NCI-H524 treated with DMSO at 0.1 percent for 48 hours (cell line): ENCODE measurements at regions not wholly inside any gene's neighbourhood (a gene's known extent, or its start where the extent isn't known, plus 50 kb on each side); places are given as distances from the start of the nearest gene placed in this dataset.
"Not testable (repeated sequence)": the region's sequence is repeated elsewhere in the genome, so short reads cannot be mapped to it uniquely, and the experiment has no call there.

Source experiments
- DNase-seq: peaks from one replicate; lab custom pipeline; 2025; lab: John Stamatoyannopoulos, UW

DNA sequence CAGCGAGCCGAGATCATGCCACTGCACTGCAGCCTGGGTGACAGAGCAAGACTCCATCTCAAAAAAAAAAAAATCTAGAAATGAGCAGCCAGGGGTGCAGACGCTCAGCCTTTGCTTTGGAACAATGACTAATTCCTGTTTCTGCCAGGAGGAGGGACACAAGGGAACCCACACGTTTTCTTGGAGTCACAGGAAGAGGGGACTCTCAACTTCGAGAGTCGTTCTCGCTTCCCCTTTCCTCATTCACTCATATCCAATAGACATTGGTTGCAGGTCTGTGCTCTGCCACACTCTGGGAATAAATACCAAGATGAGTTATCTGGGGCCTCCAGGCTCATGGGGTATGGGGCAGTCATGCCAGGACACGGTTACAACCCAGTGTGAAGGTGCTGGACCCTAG is 91.5 kb upstream of the RREB1 start:
- no peak for DNase-seq

DNA sequence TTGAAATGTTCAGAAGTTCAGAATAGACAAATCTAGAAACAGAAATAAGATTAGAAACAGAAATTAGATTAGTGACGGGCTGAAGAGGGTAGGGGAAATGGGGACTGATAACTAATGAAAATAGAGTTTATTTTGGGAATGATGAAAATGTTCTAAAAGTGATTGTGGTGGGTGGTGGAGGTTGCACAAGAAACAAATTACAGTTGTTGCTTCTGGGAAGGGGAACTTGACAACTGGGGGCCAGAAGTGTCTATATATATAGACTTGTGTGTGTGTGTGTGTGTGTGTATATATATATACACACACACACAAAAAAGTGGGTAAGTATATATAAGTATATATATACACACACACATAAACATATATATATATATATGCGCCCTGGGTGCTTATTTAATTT is 86.5 kb upstream of the RREB1 start:
- no peak for DNase-seq

DNA sequence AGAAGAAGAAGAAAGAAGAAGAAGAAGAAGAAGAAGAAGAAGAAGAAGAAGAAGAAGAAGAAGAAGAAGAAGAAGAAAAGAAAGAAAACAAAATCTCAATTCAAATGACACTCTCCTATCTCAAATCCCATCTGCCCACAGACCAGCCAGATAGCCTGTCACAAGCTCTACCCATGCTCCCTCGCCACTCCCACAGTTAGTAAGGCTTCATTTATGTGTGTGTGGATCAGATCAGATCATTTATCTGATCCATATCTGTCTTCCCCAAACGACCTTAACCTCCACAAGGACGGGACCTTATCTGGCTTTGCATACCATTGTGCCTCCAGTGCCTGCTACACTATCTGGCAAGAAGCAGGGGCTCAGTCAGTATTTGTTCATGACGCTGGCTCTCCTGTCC is 81.9 kb upstream of the RREB1 start:
- DNase-seq = no peak

DNA sequence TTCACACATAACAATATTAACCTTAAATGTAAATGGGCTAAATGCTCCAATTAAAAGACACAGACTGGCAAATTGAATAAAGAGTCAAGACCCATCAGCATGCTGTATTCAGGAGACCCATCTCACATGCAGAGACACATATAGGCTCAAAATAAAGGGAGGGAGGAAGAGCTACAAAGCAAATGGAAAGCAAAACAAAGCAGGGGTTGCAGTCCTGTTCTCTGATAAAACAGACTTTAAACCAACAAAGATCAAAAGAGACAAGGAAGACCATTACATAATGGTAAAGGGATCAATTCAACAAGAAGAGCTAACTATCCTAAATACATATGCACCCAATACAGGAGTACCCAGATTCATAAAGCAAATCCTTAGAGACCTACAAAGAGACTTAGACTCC is 78.8 kb upstream of the RREB1 start:
- DNase-seq = not testable (repeated sequence)

DNA sequence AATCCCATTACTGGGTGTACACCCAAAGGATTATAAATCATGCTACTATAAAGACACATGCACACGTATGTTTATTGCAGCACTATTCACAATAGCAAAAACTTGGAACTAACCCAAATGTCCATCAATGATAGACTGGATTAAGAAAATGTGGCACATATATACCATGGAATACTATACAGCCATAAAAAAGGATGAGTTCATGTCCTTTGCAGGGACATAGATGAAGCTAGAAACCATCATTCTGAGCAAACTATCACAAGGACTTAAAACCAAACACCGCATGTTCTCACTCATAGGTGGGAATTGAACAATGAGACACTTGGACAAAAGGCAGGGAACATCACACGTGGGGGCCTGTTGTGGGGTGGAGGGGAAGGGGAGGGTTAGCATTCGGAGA is 76.8 kb upstream of the RREB1 start:
- DNase-seq = not testable (repeated sequence)

DNA sequence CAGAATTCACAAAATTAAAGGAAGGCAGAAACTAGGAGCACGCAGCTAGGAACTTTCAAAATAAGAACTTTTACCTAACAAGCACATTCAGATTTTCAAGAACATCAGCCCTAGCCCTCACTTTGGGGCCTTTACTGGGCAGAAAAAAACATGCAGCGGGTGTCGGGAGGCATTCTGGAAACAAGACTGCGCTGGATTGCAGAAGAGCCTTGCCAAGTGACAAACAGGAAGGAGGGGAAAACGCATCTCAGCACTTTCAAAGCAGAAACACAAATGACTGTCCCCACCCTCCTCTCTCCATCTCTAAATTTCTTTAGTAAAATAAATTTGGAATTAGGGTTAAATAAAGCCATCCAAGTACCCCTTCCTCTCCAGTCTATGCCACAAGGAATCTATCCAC is 74.6 kb upstream of the RREB1 start:
- DNase-seq = no peak

DNA sequence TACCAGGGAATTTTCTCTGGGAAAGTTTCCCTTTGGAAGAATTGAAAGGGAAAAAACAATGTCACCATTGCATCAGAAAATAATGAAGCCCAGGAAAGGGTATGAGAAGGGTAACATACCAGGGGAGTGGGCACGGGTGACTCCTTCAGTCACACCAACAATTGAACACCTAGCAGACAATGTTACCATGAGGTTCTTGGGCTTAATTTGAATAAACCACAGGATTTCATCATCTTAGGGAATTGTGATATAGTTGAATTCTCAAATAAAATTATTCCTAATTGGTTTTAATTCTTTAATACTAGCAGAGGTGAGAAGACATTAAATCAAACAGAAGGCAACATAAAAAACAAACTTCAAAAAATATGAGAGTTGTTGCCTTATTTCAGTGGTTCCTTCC is 73.7 kb upstream of the RREB1 start:
- no peak for DNase-seq

DNA sequence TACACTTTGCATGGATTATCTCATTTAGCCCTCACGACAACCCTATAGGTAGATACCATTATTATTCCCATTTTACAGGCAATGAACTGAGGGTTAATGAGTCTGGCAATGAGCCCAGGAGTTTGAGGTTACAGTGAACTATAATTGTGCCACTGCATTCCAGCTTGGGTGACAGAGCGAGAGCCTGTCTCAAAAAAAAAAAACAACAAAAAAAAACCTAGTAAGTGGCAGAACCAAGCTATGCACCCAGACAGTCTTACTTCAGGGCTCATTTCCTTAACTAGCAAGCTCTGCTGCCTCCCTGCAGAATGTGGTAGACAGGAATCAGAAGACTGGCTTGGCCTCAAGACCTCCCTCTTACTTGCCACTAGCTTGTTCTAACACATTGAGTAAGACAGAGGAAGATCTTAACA is 71.9 kb upstream of the RREB1 start:
- DNase-seq = no peak

DNA sequence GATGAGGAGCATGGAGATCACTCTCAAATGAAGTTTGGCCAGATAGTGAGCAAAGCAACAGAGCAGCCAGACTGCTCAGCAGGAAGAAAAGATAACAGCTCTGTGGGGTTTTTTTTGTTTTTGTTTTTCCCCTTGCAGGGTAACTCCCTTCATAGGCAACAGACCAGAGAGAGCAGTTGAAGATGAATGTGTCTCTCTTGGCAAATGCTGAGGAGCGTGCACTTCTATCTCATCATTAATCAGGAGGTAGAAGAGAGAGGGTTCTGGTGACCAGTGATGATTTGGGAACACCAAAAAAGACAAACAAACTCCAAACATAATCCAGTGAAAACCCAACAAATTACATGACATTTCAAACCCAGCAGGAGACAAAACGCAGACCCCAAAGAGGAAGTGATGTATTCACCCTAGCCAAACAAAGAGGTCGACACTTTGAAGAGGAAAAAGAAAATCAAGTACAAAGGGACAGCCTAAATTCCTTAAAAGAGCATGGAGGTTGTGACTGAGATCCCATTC is 66.2 kb upstream of the RREB1 start:
- DNase-seq = no peak

DNA sequence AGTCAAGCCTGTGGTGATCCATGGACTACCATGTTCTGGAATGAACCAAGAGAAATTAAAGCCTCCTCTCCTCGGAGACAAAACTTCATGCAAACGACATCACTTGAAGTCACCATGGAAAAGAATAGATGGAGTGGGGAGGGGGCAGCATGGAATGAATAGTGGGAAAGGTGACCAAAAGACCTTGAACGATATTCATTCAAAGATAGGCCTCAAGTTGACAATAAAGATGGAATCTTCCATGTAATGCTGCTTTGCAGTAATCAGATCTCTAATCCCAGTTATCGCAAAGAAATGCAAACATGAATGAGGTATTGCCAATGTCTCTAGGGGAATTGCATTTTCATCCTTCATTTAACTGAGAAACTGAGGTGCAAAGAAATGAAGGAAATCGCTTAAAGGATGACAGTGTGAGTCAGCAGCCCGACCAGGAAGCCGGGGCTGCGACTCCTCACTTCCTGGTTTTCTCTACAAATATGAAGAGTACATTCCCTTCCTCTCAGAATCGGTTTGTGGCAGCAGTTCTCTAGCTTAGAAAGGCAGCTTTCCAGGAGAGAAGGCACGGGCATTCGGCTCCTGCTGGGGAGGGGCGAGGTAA is 65.6 kb upstream of the RREB1 start:
- no peak for DNase-seq

DNA sequence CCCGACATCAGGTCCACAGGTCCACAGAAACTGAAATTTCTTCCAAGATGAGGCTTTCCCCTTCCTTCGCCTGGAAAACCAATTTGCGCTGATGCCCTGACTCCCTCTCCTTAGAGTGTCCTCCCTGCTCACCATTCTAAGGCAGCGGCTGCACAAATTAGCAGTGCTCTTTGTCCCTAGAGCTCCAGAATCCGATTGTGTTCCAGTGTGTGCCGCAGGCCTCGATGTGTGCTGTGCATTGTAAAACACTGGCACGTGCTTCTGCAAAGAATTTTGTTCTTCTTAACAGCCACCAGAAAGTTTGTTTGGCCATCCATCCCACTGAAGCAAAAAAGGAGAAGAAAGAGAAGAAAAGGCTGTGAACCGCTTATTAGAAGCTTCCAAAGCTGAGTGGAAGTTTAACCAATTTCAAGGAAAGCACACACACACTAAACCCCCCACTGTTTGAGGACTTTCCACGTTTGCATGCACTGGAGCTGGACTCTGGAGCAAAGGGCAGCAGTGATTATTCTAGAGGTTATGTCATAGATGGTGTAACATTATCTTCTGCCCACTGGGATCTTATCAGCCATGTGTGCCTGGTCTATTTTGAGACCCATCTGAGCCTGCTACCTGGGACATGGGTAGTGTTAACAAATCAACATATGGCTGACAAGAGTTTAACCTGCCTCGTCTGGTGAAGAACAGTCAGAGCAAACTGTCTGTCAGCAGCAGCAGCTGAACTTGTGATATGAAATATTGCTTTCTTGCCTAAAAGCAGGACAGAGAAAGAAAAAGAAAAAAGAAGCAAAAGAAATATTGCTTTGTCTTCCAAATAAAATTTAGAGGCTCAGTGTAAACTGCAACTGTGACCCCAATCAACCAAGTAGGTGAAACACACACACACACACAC is 64.9 kb upstream of the RREB1 start:
- no peak for DNase-seq

DNA sequence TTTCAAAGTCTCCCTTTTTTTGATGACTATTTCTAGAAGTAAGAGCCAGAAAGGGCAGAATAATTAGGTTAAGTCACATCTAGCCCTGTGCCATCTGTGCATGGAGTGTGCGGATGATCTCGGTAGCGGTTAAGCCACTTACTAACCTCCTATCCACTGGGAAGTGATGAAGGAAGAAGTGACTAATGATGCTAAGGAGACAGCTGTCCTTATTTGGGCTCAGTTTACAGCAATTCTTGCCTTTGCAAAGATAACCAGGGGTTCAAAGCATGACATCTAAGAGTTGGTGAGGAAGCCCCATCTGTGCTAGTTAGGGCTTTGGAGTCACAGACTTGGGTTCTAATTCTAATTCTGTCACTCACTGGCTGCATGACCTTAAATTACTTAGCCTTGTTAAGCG is 62.4 kb upstream of the RREB1 start:
- peak; percentile 99 for DNase-seq

DNA sequence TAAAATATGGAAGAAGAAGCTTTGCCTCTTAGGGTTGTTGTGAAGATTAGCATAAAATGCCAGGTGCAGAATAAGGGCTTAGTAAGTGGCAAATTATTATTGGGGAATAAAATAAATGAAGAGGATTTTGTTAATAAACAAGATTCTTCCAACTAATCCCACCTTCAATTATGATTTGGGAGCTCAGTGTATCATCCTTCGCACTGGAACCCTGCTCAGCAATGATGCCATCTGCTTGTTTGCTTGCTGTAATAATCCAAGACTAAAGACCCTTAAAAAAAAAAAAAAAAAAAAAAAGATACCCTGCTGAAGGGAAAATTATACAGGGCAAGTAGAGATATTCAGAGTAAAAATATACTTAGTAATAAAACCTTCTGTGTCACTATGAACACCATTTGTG is 62.0 kb upstream of the RREB1 start:
- DNase-seq = peak; percentile 99

DNA sequence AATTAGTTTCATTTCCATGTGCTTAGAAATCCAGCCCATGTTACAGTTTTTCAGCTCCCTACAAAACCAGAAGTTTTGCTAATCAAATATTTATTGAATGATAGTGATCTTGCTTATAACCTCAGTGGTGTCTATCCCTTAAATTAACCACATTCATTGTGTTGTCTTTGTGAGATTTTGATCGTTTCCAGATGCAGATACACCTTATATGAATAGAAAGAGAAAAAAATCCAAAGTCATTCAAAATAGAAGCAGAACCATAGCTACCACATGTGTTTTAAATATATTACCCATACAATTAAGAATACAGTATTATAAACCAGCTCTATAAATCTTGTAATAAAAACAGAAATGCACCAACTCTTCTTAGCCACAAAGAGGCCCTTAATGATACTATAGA is 60.6 kb upstream of the RREB1 start:
- DNase-seq = no peak

DNA sequence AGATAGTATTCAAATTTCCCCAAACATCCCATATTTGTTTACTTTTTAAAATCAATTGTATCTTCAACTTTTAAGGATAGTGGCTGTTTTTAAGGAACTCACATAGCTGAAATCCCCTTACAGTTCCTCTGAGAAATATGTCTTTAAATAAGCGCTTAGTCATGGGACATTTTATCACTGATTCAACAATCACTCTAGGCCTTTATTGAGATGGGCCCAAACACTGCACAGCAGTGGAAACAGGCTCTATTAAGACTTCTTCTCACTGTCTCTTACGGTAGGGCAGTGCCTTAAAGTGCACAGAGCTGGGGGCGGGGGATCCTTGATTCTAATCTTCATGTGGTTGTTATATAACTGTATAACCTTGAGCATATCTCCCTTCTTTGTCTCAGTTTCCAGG is 59.8 kb upstream of the RREB1 start:
- DNase-seq = no peak

DNA sequence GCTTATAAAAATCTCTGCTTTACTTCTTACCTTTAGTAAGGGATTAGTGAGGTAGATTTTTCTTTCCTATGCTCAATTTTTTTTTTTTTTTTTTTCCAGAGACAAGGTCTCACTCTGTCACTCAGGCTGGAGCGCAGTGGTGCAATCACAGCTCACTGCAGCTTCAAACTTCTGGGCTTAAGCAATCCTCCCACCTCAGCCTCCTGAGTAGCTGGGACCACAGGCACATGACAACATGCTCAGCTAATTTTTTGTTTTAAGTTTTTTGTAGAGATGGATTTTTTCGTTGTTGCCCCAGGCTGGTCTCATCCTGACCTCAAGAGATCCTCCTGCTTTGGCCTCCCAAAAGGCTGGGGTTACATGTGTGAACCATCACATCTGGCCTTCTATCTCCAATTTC is 58.9 kb upstream of the RREB1 start:
- DNase-seq = no peak

DNA sequence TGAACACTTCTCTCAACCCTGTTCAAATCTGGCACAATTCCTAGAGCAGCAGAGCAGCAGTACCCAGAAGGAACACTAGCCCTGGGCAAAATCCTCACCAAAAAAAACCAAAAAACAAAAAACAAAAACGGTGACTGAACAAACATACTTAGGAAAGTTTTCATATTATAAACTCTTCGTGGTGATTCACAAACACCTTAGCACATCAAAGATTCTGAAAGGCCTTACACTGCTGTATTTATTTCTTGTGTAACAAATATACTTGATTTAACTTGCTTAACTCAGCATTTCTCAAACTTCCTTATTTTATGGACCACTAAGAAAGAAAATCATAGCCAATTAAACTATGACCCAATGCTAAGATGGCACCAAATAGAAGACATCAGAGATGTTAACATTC is 57.8 kb upstream of the RREB1 start:
- DNase-seq = no peak

DNA sequence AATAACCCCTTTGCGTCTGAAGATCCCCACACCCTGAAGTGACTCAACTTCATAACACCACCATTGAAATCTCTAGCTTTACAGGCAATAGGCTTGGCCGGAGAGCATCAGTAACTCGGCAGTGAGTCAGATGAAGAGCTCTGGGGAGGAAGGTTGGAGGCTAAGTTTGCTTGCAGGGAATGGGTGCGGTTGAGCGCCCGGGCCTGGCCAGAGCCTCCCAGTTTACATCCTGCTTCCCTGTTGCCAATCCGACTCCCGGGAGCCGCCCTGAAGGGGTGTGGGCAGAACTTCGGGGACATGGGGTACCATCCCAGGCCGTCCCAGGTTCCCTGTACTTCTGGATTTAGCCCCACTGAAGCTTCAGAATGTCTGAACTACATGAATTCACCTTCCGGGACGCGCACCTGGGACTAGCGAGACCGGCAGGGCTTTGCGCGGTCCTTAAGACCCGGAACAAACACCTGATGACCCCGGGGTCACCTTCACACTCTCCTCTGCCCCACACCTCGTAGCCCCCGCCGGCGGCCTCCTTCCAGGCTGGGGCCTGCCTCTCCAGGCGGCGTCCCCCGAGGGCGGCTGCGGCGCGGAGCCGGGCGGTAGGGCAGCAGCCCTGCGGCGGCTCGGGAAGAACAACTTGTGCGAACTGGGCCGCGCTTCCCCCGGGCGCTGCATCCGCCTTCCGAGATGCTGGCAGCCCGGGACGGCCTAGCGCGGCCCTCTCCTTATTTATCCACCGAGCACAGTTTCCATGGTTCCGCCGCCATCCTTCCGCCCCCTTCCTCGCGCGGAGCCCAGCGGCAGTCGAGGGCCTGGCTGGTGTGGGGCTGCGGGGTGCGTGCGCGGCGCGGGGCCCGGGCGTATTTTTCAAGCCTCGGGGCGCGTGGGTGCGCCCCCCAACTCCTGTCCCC is 56.6 kb upstream of the RREB1 start:
- DNase-seq = no peak

DNA sequence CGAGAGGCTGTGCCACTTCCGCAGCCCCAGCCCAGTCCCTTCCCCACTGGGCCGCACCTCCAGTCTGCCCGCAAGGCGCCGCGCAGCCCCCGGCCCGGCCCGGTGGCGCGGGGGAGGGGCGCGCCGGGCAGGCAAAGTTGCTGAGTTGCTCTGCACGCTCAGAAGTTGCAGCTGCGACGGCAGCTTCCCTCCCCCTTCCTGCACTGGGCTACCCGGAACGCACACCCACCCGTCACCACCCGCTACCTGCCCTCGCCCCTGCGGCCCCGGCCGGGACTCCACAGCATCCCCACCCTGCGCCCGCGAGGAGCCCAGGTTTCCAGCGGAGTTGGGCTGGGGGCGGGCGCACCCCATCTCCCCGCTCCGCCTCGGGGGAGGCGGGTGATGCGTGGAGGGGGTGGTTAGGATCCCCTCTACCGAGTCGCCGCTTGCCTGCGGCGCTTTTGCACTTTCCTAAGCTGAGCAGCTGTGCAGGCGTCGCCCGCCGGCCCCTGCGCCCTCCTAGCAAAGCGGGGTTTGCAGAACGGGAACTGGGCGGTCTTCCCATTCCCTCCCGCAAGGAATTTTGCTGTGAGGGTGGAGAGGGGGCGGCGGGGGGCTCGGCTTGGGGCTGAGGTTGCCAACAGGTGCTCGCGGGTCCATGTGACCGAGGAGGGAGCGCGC is 55.9 kb upstream of the RREB1 start:
- no peak for DNase-seq

DNA sequence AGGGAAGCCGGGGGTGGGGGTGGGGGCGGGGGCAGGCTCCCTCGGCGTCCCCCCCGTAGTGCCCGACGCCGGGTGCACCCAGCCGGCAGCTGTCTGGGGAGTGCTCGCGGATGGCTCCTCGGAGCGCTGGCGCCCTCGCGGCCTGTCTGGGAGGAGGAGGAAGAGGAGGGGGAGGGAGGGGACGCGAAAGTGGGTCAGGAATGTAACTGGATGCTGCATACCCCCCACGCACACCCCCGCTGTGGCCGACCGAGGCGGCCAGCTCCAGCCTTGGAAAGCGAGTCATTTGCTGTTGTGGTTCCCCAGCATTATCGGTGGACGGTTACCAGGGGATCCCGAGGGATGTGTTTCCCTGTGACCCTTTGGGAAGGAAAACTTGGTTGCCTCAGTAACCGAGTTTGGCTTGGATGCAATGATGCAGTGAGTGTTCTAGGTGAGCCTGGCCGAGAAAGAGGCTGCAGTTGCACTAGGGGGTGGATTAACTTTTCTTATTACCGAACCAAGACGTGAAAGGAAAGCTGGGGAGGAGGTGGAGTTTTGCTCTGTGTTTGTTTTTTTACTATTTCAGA is 55.2 kb upstream of the RREB1 start:
- DNase-seq = no peak

DNA sequence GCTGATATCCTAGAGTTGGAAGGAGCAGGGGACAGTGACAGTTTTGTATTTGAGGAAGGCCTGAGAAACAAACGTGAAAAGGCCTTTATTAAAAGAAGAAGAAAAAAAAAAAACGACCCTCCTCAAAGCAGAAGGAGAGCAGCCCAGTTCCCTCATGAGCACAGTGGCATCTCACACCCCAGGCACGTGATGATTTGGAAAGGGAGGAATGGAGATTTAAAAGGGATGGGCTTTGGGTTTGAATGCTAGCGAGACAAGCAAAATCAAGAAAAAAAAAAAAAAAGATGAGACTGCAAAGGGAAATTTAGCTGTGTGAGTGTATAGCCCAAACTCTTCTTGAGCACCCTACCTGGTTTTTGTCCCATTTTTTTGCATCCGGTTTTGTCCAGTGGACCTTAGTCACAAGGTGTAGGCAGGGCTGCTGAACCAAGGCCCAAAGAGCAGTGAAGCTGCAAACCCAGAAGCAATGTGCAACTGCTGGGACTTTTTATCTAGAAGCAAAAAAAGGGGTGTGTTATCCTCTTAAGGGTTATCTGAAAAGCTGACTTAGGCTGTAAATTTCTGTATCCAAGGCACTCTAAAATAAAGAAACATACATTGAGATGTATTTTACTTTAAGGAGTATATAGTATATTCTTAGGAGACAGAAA is 54.5 kb upstream of the RREB1 start:
- no peak for DNase-seq
